OCI-LY7 (cell line): ENCODE measurements at regions not wholly inside any gene's neighbourhood (a gene's known extent, or its start where the extent isn't known, plus 50 kb on each side); places are given as distances from the start of the nearest gene placed in this dataset.

Source experiments
- BruUV-seq: library from RNA; stranded (reverse); fragments of 400-500 nt; replicated peaks from 2 replicates; lab custom pipeline; 2021; lab: Mats Ljungman, UMichigan
- CTCF ChIA-PET: fragments of 300-600 bp; sonication (Branson Sonifier 250); formaldehyde crosslinking; loops from one replicate; lab custom pipeline; 2022; ENCODE audit warnings: antibody characterized with exemption; ENCODE audit not compliant: unreplicated experiment; lab: Charles Lee
- POLR2A ChIA-PET: fragments of 300-600 bp; sonication (Branson Sonifier 250); formaldehyde crosslinking; loops from one replicate; lab custom pipeline; 2022; ENCODE audit warnings: antibody characterized with exemption; lab: Charles Lee
- DNase-seq: peaks from one replicate; pipeline ENCODE4 v3.0.0-alpha.2; 2015; ENCODE audit warnings: low spot score
- H2AFZ ChIP-seq: fragments of 200-600 bp; sonication (generic), shearing (Covaris generic); 2 replicates; pipeline ENCODE4 v1.6.1; 2014; ENCODE audit warnings: mild to moderate bottlenecking, antibody characterized with exemption, low read length, moderate library complexity
- H3K27ac ChIP-seq: fragments of 200-600 bp; sonication (generic); 2 replicates; pipeline ENCODE4 v1.5.1; 2014; ENCODE audit warnings: mixed run types, low read depth, mild to moderate bottlenecking, moderate library complexity, low read length, inconsistent platforms; ENCODE audit not compliant: poor library complexity, severe bottlenecking
- H3K36me3 ChIP-seq: fragments of 200-600 bp; sonication (generic); 2 replicates; pipeline ENCODE4 v1.6.1; 2014; ENCODE audit warnings: mild to moderate bottlenecking, antibody characterized with exemption, low read length, moderate library complexity, mixed read lengths; ENCODE audit not compliant: insufficient read depth
- H3K4me1 ChIP-seq: fragments of 200-600 bp; sonication (generic); 2 replicates; pipeline ENCODE4 v1.5.1; 2014; ENCODE audit warnings: mild to moderate bottlenecking, low read length; ENCODE audit not compliant: insufficient read depth, poor library complexity, severe bottlenecking
- H3K4me2 ChIP-seq: fragments of 200-600 bp; sonication (generic); 2 replicates; pipeline ENCODE4 v1.6.1; 2014; ENCODE audit warnings: mild to moderate bottlenecking, low read length
- H3K4me3 ChIP-seq: fragments of 200-600 bp; sonication (generic); 2 replicates; pipeline ENCODE4 v1.5.1; 2014; ENCODE audit warnings: mild to moderate bottlenecking, low read depth, low read length; ENCODE audit not compliant: poor library complexity, severe bottlenecking
- H3K79me2 ChIP-seq: fragments of 200-600 bp; sonication (generic); 2 replicates; pipeline ENCODE4 v1.6.1; 2016; ENCODE audit warnings: low read depth, mild to moderate bottlenecking, low read length, moderate library complexity, mixed read lengths; ENCODE audit not compliant: insufficient read depth
- H3K9me2 ChIP-seq: fragments of 200-600 bp; sonication (generic); 2 replicates; pipeline ENCODE4 v1.6.1; 2016; ENCODE audit warnings: mild to moderate bottlenecking, low read length, mixed read lengths; ENCODE audit not compliant: insufficient read depth
- H3K9me3 ChIP-seq: fragments of 200-600 bp; sonication (generic); 2 replicates; pipeline ENCODE4 v1.6.1; 2014; ENCODE audit warnings: mild to moderate bottlenecking, mixed run types, low read length, mixed read lengths
- H4K20me1 ChIP-seq: fragments of 200-600 bp; sonication (generic); 2 replicates; pipeline ENCODE4 v1.6.1; 2014; ENCODE audit warnings: mild to moderate bottlenecking, antibody characterized with exemption, low read length, moderate library complexity, mixed read lengths; ENCODE audit not compliant: insufficient read depth
- EZH2phosphoT487 ChIP-seq: fragments of 200-600 bp; sonication (generic); IDR thresholded peaks from 2 replicates; pipeline ENCODE4 v1.6.1; 2018; ENCODE audit warnings: low read depth, borderline replicate concordance, mild to moderate bottlenecking, mixed run types, antibody characterized with exemption, low read length, moderate library complexity, mixed read lengths
- intact Hi-C: fragments of 100-400 bp; cut with micrococcal nuclease; formaldehyde crosslinking; loops from one replicate; pipeline ENCODE4 v1.10.0; 2022; ENCODE audit not compliant: unreplicated experiment
- TF ChIP-seq, protein P1 (sequence below): fragments of 200-600 bp; sonication (generic); conservative IDR thresholded peaks from 2 replicates; pipeline ENCODE4 v1.5.1; 2014; ENCODE audit warnings: mild to moderate bottlenecking, antibody characterized with exemption, low read length, moderate library complexity, mixed read lengths

- H3K9me2 ChIP-seq = no peaks in the 10 kb centered on the region
- no peaks in the 10 kb centered on the region for H3K9me3 ChIP-seq
- ChIA-PET CTCF (no interaction called here), POLR2A (interaction anchor here (1.8 kb wide), 1 partner anchor 67 kb away, joined by 3 read pairs; no protein-coding TSS in a partner anchor)
- TF ChIP-seq, protein P1, sequence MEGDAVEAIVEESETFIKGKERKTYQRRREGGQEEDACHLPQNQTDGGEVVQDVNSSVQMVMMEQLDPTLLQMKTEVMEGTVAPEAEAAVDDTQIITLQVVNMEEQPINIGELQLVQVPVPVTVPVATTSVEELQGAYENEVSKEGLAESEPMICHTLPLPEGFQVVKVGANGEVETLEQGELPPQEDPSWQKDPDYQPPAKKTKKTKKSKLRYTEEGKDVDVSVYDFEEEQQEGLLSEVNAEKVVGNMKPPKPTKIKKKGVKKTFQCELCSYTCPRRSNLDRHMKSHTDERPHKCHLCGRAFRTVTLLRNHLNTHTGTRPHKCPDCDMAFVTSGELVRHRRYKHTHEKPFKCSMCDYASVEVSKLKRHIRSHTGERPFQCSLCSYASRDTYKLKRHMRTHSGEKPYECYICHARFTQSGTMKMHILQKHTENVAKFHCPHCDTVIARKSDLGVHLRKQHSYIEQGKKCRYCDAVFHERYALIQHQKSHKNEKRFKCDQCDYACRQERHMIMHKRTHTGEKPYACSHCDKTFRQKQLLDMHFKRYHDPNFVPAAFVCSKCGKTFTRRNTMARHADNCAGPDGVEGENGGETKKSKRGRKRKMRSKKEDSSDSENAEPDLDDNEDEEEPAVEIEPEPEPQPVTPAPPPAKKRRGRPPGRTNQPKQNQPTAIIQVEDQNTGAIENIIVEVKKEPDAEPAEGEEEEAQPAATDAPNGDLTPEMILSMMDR = no peak
- TF ChIP-seq EZH2phosphoT487 = no peak
- no peak overlapping the region for H3K4me3 ChIP-seq
- no TSS peak for BruUV-seq
- no peak overlapping the region for H3K4me2 ChIP-seq
- H3K79me2 ChIP-seq = no peaks in the 10 kb centered on the region
- no peak for DNase-seq
- intact Hi-C loops = no loop called here
- no peaks in the 10 kb centered on the region for H4K20me1 ChIP-seq
- no peaks in the 10 kb centered on the region for H3K4me1 ChIP-seq
- no peak overlapping the region for H2AFZ ChIP-seq
- no peak overlapping the region for H3K27ac ChIP-seq
- no peaks in the 10 kb centered on the region for H3K36me3 ChIP-seq
Observed at GRCh38 chr21:38936240-38936639, 130.5 kb downstream of the ETS2 start.

DNA sequence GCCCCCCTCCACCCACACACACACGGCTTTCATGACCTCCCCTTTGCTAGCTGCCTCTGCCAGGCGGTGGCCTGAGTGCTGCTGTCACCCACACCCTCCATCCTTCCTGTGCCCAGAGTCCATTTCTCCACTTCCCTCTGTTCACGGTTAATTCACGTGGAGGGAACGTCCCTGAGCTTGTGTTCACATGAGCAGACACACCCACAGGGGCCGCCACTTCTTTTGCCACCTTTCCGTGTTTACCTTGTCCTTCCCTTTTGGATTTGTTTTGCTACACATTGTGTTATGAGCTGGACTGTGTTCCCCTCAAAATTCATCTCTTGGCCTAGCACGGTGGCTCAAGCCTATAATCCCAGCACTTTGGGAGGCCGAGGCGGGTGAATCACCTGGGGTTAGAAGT lies 128.0 kb downstream of the ETS2 start:
- Histone ChIP-seq H3K4me1 (no peaks in the 10 kb centered on the region), H3K9me3 (no peaks in the 10 kb centered on the region), H3K27ac (no peak overlapping the region), H3K4me3 (no peak overlapping the region), H3K36me3 (no peaks in the 10 kb centered on the region), H4K20me1 (no peaks in the 10 kb centered on the region), H3K9me2 (no peaks in the 10 kb centered on the region), H3K4me2 (no peak overlapping the region), H3K79me2 (no peaks in the 10 kb centered on the region), H2AFZ (no peak overlapping the region)
- intact Hi-C loops = no loop called here
- ChIA-PET CTCF (no interaction called here), POLR2A (no interaction called here)
- BruUV-seq = no TSS peak
- no peak for DNase-seq
- TF ChIP-seq EZH2phosphoT487 = no peak
- TF ChIP-seq, protein P1 = no peak

GRCh38 chr21:38931291-38931690 lies 125.6 kb downstream of the ETS2 start:
- no peak overlapping the region for H3K4me2 ChIP-seq
- no peak overlapping the region for H3K4me3 ChIP-seq
- CTCF ChIA-PET = no interaction called here
- DNase-seq = no peak
- H3K79me2 ChIP-seq = no peaks in the 10 kb centered on the region
- intact Hi-C loops = no loop called here
- H4K20me1 ChIP-seq = no peaks in the 10 kb centered on the region
- no TSS peak for BruUV-seq
- TF ChIP-seq EZH2phosphoT487 = no peak
- TF ChIP-seq, protein P1 = no peak
- no peaks in the 10 kb centered on the region for H3K9me2 ChIP-seq
- POLR2A ChIA-PET = no interaction called here
- H3K9me3 ChIP-seq = no peaks in the 10 kb centered on the region
- no peak overlapping the region for H3K27ac ChIP-seq
- no peaks in the 10 kb centered on the region for H3K4me1 ChIP-seq
- H3K36me3 ChIP-seq = no peaks in the 10 kb centered on the region
- H2AFZ ChIP-seq = no peak overlapping the region
